Neural cell (in vitro differentiated cells): ENCODE measurements at regions not wholly inside any gene's neighbourhood (a gene's known extent, or its start where the extent isn't known, plus 50 kb on each side); places are given as distances from the start of the nearest gene placed in this dataset.

Experiments
- EP300 ChIP-seq: fragments of 450-650 bp; conservative IDR thresholded peaks from 2 replicates; pipeline ENCODE4 v1.6.1; 2014; ENCODE audit warnings: antibody characterized with exemption, mild to moderate bottlenecking, moderate library complexity; ENCODE audit not compliant: poor library complexity, severe bottlenecking
- EZH2 ChIP-seq: fragments of 200-600, 300-800 bp; shearing (Covaris generic), sonication (generic); IDR thresholded peaks from 2 replicates; pipeline ENCODE4 v1.6.1; 2014; ENCODE audit warnings: antibody characterized with exemption, low read length, borderline replicate concordance, mild to moderate bottlenecking; ENCODE audit not compliant: insufficient read depth, poor library complexity, severe bottlenecking
- MXI1 ChIP-seq: fragments of 450-650 bp; conservative IDR thresholded peaks from 2 replicates; pipeline ENCODE4 v1.6.1; 2014; ENCODE audit warnings: antibody characterized with exemption, mild to moderate bottlenecking; ENCODE audit not compliant: poor library complexity, severe bottlenecking
- POLR2AphosphoS5 ChIP-seq: IDR thresholded peaks from 2 replicates; pipeline ENCODE4 v1.6.1; 2012
- RAD21 ChIP-seq: fragments of 450-650 bp; conservative IDR thresholded peaks from 2 replicates; pipeline ENCODE4 v1.6.1; 2014; ENCODE audit warnings: antibody characterized with exemption, mild to moderate bottlenecking, moderate library complexity
- TAF1 ChIP-seq: IDR thresholded peaks from 2 replicates; pipeline ENCODE4 v1.6.1; 2012; ENCODE audit warnings: low read depth
- TF ChIP-seq, protein P1 (sequence below): fragments of 450-650 bp; IDR thresholded peaks from 2 replicates; pipeline ENCODE4 v1.5.1; 2014; ENCODE audit warnings: antibody characterized with exemption, mild to moderate bottlenecking, moderate library complexity; ENCODE audit not compliant: poor library complexity, severe bottlenecking
- TF ChIP-seq, protein P2 (sequence below): IDR thresholded peaks from 2 replicates; pipeline ENCODE4 v1.6.1; 2012; ENCODE audit warnings: borderline replicate concordance

DNA sequence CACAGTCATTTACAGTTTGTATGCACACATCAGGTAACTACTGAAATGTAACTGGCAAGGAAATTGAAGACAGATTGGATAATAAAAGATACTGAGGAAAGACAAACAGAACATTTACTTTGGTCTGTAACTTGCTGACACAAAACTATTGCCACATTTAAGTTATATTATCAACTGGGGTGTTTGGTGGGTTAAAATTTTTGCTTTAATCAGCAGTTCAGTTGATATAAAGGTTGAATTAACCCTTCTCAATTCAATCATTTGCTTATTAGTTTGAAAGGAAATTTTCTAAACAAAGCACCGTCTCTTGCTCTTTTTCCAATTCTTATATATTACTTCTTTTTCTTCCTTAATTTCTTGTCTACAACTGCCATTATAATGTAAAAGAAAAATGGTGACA lies 102.4 kb downstream of the TMEM26 start:
- no peak for TF ChIP-seq EP300
- no peak for TF ChIP-seq POLR2AphosphoS5
- no peak for TF ChIP-seq TAF1
- TF ChIP-seq MXI1: no peak
- TF ChIP-seq, protein P1, sequence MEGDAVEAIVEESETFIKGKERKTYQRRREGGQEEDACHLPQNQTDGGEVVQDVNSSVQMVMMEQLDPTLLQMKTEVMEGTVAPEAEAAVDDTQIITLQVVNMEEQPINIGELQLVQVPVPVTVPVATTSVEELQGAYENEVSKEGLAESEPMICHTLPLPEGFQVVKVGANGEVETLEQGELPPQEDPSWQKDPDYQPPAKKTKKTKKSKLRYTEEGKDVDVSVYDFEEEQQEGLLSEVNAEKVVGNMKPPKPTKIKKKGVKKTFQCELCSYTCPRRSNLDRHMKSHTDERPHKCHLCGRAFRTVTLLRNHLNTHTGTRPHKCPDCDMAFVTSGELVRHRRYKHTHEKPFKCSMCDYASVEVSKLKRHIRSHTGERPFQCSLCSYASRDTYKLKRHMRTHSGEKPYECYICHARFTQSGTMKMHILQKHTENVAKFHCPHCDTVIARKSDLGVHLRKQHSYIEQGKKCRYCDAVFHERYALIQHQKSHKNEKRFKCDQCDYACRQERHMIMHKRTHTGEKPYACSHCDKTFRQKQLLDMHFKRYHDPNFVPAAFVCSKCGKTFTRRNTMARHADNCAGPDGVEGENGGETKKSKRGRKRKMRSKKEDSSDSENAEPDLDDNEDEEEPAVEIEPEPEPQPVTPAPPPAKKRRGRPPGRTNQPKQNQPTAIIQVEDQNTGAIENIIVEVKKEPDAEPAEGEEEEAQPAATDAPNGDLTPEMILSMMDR: no peak
- TF ChIP-seq RAD21: no peak
- TF ChIP-seq EZH2: no peak
- TF ChIP-seq, protein P2, sequence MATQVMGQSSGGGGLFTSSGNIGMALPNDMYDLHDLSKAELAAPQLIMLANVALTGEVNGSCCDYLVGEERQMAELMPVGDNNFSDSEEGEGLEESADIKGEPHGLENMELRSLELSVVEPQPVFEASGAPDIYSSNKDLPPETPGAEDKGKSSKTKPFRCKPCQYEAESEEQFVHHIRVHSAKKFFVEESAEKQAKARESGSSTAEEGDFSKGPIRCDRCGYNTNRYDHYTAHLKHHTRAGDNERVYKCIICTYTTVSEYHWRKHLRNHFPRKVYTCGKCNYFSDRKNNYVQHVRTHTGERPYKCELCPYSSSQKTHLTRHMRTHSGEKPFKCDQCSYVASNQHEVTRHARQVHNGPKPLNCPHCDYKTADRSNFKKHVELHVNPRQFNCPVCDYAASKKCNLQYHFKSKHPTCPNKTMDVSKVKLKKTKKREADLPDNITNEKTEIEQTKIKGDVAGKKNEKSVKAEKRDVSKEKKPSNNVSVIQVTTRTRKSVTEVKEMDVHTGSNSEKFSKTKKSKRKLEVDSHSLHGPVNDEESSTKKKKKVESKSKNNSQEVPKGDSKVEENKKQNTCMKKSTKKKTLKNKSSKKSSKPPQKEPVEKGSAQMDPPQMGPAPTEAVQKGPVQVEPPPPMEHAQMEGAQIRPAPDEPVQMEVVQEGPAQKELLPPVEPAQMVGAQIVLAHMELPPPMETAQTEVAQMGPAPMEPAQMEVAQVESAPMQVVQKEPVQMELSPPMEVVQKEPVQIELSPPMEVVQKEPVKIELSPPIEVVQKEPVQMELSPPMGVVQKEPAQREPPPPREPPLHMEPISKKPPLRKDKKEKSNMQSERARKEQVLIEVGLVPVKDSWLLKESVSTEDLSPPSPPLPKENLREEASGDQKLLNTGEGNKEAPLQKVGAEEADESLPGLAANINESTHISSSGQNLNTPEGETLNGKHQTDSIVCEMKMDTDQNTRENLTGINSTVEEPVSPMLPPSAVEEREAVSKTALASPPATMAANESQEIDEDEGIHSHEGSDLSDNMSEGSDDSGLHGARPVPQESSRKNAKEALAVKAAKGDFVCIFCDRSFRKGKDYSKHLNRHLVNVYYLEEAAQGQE: no peak
